Lower lobe of right lung (tissue), 2 donors: ENCODE measurements at regions not wholly inside any gene's neighbourhood (a gene's known extent, or its start where the extent isn't known, plus 50 kb on each side); places are given as distances from the start of the nearest gene placed in this dataset.

ENCODE experiments used
- ATAC-seq, 2 donors: fragments of 200-7000 bp; cut with Tn5 transposase; one replicate each; pipeline ENCODE4 v1.9.1; 2020 to 2022; ENCODE audit warnings: mild to moderate bottlenecking in 2 of 2, moderate library complexity in 2 of 2
- DNase-seq: peaks from one replicate; pipeline ENCODE4 v3.0.0-alpha.2; 2020
- H3K27ac ChIP-seq: fragments of 200-600 bp; one replicate; pipeline ENCODE4 v1.8.0; 2022
- H3K27me3 ChIP-seq: fragments of 200-600 bp; one replicate; pipeline ENCODE4 v1.8.0; 2022; ENCODE audit warnings: low read depth
- H3K36me3 ChIP-seq: fragments of 200-600 bp; one replicate; pipeline ENCODE4 v1.8.0; 2022; ENCODE audit warnings: mild to moderate bottlenecking
- H3K4me1 ChIP-seq: fragments of 200-600 bp; one replicate; pipeline ENCODE4 v1.8.0; 2022
- H3K4me3 ChIP-seq: fragments of 200-600 bp; one replicate; pipeline ENCODE4 v1.8.0; 2022; ENCODE audit warnings: mild to moderate bottlenecking
- H3K9me3 ChIP-seq: fragments of 200-600 bp; one replicate; pipeline ENCODE4 v1.8.0; 2022
- intact Hi-C: fragments of 100-400 bp; cut with DNase I; formaldehyde crosslinking; loops from one replicate; pipeline ENCODE4 v1.11.0; 2022
- TF ChIP-seq, protein P1 (sequence below): fragments of 200-600 bp; IDR thresholded peaks from one replicate; pipeline ENCODE4 v1.8.0; 2022; ENCODE audit warnings: antibody characterized with exemption, mild to moderate bottlenecking
- donor health status: DM: no; HTN: yes; CAD: no; lungs with severe emphysema.

DNA sequence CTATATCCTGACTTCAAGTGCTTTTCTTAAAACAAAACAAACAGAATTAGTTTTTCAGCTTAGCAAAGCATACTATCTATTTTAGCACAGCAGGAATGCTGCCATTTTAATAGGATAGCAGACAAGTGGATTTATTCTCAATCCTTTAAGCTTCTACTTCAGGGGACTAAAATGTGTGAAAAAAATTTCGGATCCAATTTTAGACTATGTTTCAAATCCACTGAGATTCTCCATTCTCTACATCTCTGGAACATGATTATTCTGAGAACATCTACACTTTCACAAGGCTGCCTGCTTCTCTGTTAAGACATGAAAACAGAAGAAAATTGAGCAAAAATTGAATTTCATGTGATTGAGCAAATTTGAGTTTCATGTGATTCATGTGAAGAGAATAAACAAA is 1321.3 kb downstream of the HACE1 start:
- DNase-seq = no peak
- intact Hi-C loops = no loop called here

DNA sequence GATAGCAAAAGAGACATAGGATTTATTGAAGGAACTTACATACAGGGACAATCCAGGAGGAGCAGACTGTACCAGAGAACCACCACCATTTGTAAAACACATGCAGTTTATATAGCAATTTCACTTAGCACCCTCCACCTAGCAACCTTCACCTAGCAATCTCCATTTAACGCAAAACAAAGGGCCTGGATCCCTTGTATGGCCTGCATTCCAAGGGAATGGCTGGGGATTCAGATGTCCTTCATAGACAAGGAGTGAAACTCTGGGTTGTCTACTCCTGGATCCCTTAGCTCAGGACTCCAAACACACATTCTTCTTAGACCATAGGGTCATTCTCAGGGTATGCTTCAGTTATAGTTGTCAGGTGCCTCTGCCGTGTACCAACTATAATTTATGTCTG is 1324.9 kb downstream of the HACE1 start:
- TF ChIP-seq, protein P1, sequence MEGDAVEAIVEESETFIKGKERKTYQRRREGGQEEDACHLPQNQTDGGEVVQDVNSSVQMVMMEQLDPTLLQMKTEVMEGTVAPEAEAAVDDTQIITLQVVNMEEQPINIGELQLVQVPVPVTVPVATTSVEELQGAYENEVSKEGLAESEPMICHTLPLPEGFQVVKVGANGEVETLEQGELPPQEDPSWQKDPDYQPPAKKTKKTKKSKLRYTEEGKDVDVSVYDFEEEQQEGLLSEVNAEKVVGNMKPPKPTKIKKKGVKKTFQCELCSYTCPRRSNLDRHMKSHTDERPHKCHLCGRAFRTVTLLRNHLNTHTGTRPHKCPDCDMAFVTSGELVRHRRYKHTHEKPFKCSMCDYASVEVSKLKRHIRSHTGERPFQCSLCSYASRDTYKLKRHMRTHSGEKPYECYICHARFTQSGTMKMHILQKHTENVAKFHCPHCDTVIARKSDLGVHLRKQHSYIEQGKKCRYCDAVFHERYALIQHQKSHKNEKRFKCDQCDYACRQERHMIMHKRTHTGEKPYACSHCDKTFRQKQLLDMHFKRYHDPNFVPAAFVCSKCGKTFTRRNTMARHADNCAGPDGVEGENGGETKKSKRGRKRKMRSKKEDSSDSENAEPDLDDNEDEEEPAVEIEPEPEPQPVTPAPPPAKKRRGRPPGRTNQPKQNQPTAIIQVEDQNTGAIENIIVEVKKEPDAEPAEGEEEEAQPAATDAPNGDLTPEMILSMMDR = no peak
- intact Hi-C loops = no loop called here
- Histone ChIP-seq H3K4me1 (no peaks in the 10 kb centered on the region), H3K4me3 (no peak overlapping the region), H3K36me3 (no peaks in the 10 kb centered on the region), H3K9me3 (no peaks in the 10 kb centered on the region), H3K27ac (no peak overlapping the region), H3K27me3 (no peaks in the 10 kb centered on the region)
- no peak for DNase-seq
- ATAC-seq = no peak

More for the DNA sequence above, 1321.3 kb downstream of the HACE1 start:
- Histone ChIP-seq H3K27ac (no peak overlapping the region), H3K27me3 (no peaks in the 10 kb centered on the region), H3K4me3 (no peak overlapping the region), H3K4me1 (no peaks in the 10 kb centered on the region), H3K9me3 (no peaks in the 10 kb centered on the region), H3K36me3 (no peaks in the 10 kb centered on the region)
- TF ChIP-seq, protein P1 = no peak
- no peak for ATAC-seq

DNA sequence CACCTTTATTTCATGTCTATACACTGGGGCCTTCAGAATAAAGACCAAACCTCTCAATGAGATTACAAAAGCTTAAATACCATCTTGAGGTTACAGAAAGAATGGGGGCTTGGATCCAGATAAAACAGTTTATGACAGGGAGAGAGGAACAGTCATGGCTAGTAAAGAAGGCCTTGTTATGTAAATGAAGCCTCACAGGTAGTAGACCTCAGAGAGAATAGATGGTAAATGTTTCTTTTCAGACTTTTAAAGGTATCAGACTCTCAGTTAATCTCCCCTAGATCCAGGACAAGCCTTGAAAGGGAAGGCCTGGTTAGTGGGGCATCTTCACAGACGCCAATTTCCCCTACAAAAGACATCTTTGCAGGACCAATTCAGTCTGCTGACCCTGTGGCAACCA is 1325.6 kb downstream of the HACE1 start:
- no peaks in the 10 kb centered on the region for H3K27me3 ChIP-seq
- no peak for DNase-seq
- intact Hi-C loops = no loop called here
- H3K27ac ChIP-seq = no peak overlapping the region
- no peak for ATAC-seq
- no peak overlapping the region for H3K4me3 ChIP-seq
- no peaks in the 10 kb centered on the region for H3K9me3 ChIP-seq
- TF ChIP-seq, protein P1 = no peak
- H3K36me3 ChIP-seq = no peaks in the 10 kb centered on the region
- no peaks in the 10 kb centered on the region for H3K4me1 ChIP-seq

DNA sequence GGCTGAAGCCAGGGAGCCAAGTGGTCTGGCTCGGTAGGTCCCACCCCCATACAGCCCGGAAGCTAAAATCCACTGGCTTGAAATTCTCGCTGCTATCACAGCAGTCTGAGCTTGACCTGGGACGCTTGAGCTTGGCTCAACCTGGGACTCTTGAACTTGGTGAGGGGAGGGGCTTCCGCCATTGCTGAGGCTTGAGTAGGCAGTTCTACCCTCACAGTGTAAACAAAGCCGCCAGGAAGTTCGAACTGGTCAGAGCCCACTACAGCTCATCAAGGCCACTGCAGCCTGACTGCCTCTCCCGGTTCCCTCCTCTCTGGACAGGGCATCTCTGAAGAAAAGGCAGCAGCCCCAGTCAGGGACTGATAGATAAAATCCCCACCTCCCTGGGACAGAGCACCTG is 1337.7 kb downstream of the HACE1 start:
- Histone ChIP-seq H3K27ac (no peak overlapping the region), H3K36me3 (no peaks in the 10 kb centered on the region), H3K27me3 (no peaks in the 10 kb centered on the region), H3K4me3 (no peak overlapping the region), H3K4me1 (no peaks in the 10 kb centered on the region), H3K9me3 (no peaks in the 10 kb centered on the region)
- DNase-seq (peak; percentile 34), ATAC-seq (no peak)
- TF ChIP-seq, protein P1 = no peak
- intact Hi-C loops = no loop called here

DNA sequence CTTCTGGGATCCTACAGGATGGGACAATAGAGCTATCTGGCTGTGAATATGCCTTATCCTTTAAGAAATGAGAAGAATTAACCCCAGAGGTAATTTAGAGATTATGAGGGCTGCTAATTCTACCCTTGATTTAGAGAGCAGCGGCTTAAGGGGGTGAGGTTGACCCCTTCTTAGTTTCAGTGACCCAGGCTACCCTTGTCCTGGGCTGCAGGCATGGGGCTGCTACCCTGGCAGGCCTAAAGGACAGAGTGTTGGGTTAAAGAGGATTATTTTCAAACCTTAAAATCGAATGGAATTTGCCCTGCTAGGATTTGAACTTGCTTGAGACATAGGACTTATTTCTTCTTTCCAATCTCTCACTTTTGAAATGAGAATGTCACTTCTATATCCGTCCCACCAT is 1343.4 kb downstream of the HACE1 start:
- intact Hi-C loops = no loop called here
- H3K4me1 ChIP-seq = no peaks in the 10 kb centered on the region
- DNase-seq = no peak
- TF ChIP-seq, protein P1 = no peak
- H3K4me3 ChIP-seq = no peak overlapping the region
- H3K9me3 ChIP-seq = no peaks in the 10 kb centered on the region
- ATAC-seq = no peak
- H3K27ac ChIP-seq = no peak overlapping the region
- H3K27me3 ChIP-seq = no peaks in the 10 kb centered on the region
- no peaks in the 10 kb centered on the region for H3K36me3 ChIP-seq

DNA sequence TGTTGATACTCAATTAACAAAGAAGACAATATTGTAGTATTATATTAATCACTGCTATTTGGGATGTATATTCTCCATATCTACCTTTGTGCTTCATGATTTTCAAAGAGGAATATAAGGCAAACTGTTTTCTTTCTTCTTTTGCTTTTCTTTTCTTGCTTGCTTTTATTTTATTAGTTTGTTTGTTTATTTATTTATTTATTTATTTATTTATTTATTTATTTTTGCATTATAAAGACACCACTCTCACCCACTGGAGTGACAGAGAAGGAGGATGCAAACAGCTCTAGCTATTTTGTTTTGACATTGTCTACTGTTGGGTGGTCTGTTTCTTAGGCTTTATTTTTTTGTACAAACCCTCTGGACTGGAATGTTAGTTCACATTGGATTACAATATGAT is 1352.7 kb downstream of the HACE1 start:
- ATAC-seq = no peak
- intact Hi-C loops = no loop called here

More for the DNA sequence above, 1352.7 kb downstream of the HACE1 start:
- TF ChIP-seq, protein P1 = no peak
- no peaks in the 10 kb centered on the region for H3K9me3 ChIP-seq
- H3K36me3 ChIP-seq = no peaks in the 10 kb centered on the region
- DNase-seq = no peak
- H3K27ac ChIP-seq = no peak overlapping the region
- no peaks in the 10 kb centered on the region for H3K4me1 ChIP-seq
- H3K27me3 ChIP-seq = no peaks in the 10 kb centered on the region
- H3K4me3 ChIP-seq = no peak overlapping the region
